ENCODE measurements at regions not wholly inside any gene's neighbourhood (a gene's known extent, or its start where the extent isn't known, plus 50 kb on each side); places are given as distances from the start of the nearest gene placed in this dataset.
A peak's percentile ranks its signal among the peaks of the same experiment; 100 is the strongest.

- DNase-seq, result no peak
These were observed 378.4 kb upstream of the PFKP start for GRCh38 chr10:2688958-2689357.

GRCh38 chr10:2686691-2687090, 380.7 kb upstream of the PFKP start:
- no peak for DNase-seq

GRCh38 chr10:2682491-2682890, 384.9 kb upstream of the PFKP start:
- no peak for DNase-seq

- no peak for DNase-seq
These were observed 385.5 kb upstream of the PFKP start for GRCh38 chr10:2681891-2682290.

GRCh38 chr10:2680821-2681220, 386.5 kb upstream of the PFKP start:
- no peak for DNase-seq

- no peak for DNase-seq
These were observed 387.7 kb upstream of the PFKP start for GRCh38 chr10:2679646-2680045.

- DNase-seq, result no peak
These were observed 390.9 kb upstream of the PFKP start for GRCh38 chr10:2676455-2676854.

GRCh38 chr10:2674451-2674850, 392.9 kb upstream of the PFKP start:
- DNase-seq, result no peak

- DNase-seq, result peak; percentile 35 to 76
These were observed 396.5 kb upstream of the PFKP start for GRCh38 chr10:2670864-2671263.

GRCh38 chr10:2665772-2666171, 401.6 kb upstream of the PFKP start:
- no peak for DNase-seq

- DNase-seq, result no peak
These were observed 407.1 kb upstream of the PFKP start for GRCh38 chr10:2660276-2660675.

GRCh38 chr10:2659660-2660209, 407.6 kb upstream of the PFKP start:
- no peak for DNase-seq

- no peak for DNase-seq
These were observed 408.6 kb upstream of the PFKP start for GRCh38 chr10:2658780-2659179.

- peak in 1 of 2 experiments; percentile 28 for DNase-seq
These were observed 417.0 kb upstream of the PFKP start for GRCh38 chr10:2650328-2650727.

- no peak for DNase-seq
These were observed 426.3 kb upstream of the PFKP start for GRCh38 chr10:2641028-2641427.

- no peak for DNase-seq
These were observed 433.7 kb upstream of the PFKP start for GRCh38 chr10:2633630-2634029.

- DNase-seq, result no peak
These were observed 435.7 kb upstream of the PFKP start for GRCh38 chr10:2631557-2632205.

GRCh38 chr10:2628705-2629104, 438.6 kb upstream of the PFKP start:
- no peak for DNase-seq

GRCh38 chr10:2627969-2628368, 439.4 kb upstream of the PFKP start:
- DNase-seq, result no peak

- no peak for DNase-seq
These were observed 442.3 kb upstream of the PFKP start for GRCh38 chr10:2625094-2625493.

- no peak for DNase-seq
These were observed 443.6 kb upstream of the PFKP start for GRCh38 chr10:2623675-2624274.

GRCh38 chr10:2620827-2621521, 446.4 kb upstream of the PFKP start:
- DNase-seq, result no peak

GRCh38 chr10:2619916-2620315, 447.4 kb upstream of the PFKP start:
- DNase-seq, result peak; percentile 20 to 65

GRCh38 chr10:2619472-2619871, 447.9 kb upstream of the PFKP start:
- DNase-seq, result peak; percentile 34 to 57
